Neural cell (in vitro differentiated cells): ENCODE measurements at regions not wholly inside any gene's neighbourhood (a gene's known extent, or its start where the extent isn't known, plus 50 kb on each side); places are given as distances from the start of the nearest gene placed in this dataset.

Source experiments
- CTCF ChIP-seq: fragments of 450-650 bp; IDR thresholded peaks from 2 replicates; pipeline ENCODE4 v1.5.1; 2014; ENCODE audit warnings: antibody characterized with exemption, mild to moderate bottlenecking, moderate library complexity; ENCODE audit not compliant: poor library complexity, severe bottlenecking
- EP300 ChIP-seq: fragments of 450-650 bp; conservative IDR thresholded peaks from 2 replicates; pipeline ENCODE4 v1.6.1; 2014; ENCODE audit warnings: antibody characterized with exemption, mild to moderate bottlenecking, moderate library complexity; ENCODE audit not compliant: poor library complexity, severe bottlenecking
- EZH2 ChIP-seq: fragments of 200-600, 300-800 bp; shearing (Covaris generic), sonication (generic); IDR thresholded peaks from 2 replicates; pipeline ENCODE4 v1.6.1; 2014; ENCODE audit warnings: antibody characterized with exemption, low read length, borderline replicate concordance, mild to moderate bottlenecking; ENCODE audit not compliant: insufficient read depth, poor library complexity, severe bottlenecking
- MXI1 ChIP-seq: fragments of 450-650 bp; conservative IDR thresholded peaks from 2 replicates; pipeline ENCODE4 v1.6.1; 2014; ENCODE audit warnings: antibody characterized with exemption, mild to moderate bottlenecking; ENCODE audit not compliant: poor library complexity, severe bottlenecking
- RAD21 ChIP-seq: fragments of 450-650 bp; conservative IDR thresholded peaks from 2 replicates; pipeline ENCODE4 v1.6.1; 2014; ENCODE audit warnings: antibody characterized with exemption, mild to moderate bottlenecking, moderate library complexity
- SMC3 ChIP-seq: fragments of 450-650 bp; conservative IDR thresholded peaks from 2 replicates; pipeline ENCODE4 v1.6.1; 2014; ENCODE audit warnings: antibody characterized with exemption, mild to moderate bottlenecking, moderate library complexity; ENCODE audit not compliant: poor library complexity
- TAF1 ChIP-seq: IDR thresholded peaks from 2 replicates; pipeline ENCODE4 v1.6.1; 2012; ENCODE audit warnings: low read depth
- TF ChIP-seq, protein P1 (sequence below): IDR thresholded peaks from 2 replicates; pipeline ENCODE4 v1.6.1; 2012; ENCODE audit warnings: borderline replicate concordance

DNA sequence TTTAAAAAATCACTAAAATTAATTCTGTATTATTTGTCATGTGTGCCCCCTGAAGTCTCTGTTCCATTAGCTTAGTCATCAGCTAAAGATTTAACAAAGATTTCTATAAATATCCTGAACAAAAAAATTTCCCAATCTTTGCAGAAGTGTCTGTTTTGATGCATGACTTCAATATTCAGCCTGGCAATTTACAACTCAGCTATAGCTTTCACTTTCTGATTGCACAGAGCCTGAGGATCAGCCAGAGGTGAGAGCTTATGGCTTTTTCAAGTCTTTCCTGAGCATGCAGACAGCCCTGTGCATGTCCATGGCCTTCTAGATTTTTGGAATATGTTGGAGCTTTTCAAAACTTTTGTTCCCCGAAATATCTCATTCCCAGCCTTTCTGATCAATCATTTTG lies 420.1 kb downstream of the ZNF674 start:
- TF ChIP-seq CTCF (no peak), EZH2 (no peak), RAD21 (no peak), SMC3 (no peak), EP300 (no peak), MXI1 (no peak), TAF1 (no peak)
- TF ChIP-seq, protein P1, sequence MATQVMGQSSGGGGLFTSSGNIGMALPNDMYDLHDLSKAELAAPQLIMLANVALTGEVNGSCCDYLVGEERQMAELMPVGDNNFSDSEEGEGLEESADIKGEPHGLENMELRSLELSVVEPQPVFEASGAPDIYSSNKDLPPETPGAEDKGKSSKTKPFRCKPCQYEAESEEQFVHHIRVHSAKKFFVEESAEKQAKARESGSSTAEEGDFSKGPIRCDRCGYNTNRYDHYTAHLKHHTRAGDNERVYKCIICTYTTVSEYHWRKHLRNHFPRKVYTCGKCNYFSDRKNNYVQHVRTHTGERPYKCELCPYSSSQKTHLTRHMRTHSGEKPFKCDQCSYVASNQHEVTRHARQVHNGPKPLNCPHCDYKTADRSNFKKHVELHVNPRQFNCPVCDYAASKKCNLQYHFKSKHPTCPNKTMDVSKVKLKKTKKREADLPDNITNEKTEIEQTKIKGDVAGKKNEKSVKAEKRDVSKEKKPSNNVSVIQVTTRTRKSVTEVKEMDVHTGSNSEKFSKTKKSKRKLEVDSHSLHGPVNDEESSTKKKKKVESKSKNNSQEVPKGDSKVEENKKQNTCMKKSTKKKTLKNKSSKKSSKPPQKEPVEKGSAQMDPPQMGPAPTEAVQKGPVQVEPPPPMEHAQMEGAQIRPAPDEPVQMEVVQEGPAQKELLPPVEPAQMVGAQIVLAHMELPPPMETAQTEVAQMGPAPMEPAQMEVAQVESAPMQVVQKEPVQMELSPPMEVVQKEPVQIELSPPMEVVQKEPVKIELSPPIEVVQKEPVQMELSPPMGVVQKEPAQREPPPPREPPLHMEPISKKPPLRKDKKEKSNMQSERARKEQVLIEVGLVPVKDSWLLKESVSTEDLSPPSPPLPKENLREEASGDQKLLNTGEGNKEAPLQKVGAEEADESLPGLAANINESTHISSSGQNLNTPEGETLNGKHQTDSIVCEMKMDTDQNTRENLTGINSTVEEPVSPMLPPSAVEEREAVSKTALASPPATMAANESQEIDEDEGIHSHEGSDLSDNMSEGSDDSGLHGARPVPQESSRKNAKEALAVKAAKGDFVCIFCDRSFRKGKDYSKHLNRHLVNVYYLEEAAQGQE: no peak
